GM18858 (cell line): ENCODE measurements at regions not wholly inside any gene's neighbourhood (a gene's known extent, or its start where the extent isn't known, plus 50 kb on each side); places are given as distances from the start of the nearest gene placed in this dataset.
A peak's percentile ranks its signal among the peaks of the same experiment; 100 is the strongest.
"Not testable (repeated sequence)": the region's sequence is repeated elsewhere in the genome, so short reads cannot be mapped to it uniquely, and the experiment has no call there.

Experiments used
- ATAC-seq: cut with Tn5 transposase; IDR thresholded peaks from one replicate; pipeline ENCODE4 v1.9.1; 2021; ENCODE audit not compliant: unreplicated experiment

GRCh38 chr6:130547723-130548122 is 181.9 kb downstream of the TMEM200A start:
- no peak for ATAC-seq

- no peak for ATAC-seq
These were observed 191.8 kb downstream of the TMEM200A start for GRCh38 chr6:130557481-130558112.

- no peak for ATAC-seq
These were observed 192.3 kb downstream of the TMEM200A start for GRCh38 chr6:130558131-130558530.

GRCh38 chr6:130559166-130559565 is 193.3 kb downstream of the TMEM200A start:
- no peak for ATAC-seq

GRCh38 chr6:130560231-130560630 is 194.4 kb downstream of the TMEM200A start:
- ATAC-seq = no peak

- not testable (repeated sequence) for ATAC-seq
These were observed 195.3 kb downstream of the TMEM200A start for GRCh38 chr6:130561159-130561558.

GRCh38 chr6:130565696-130566095 is 199.9 kb downstream of the TMEM200A start:
- ATAC-seq = no peak

GRCh38 chr6:130574146-130574545 is 208.3 kb downstream of the TMEM200A start:
- ATAC-seq = no peak

- no peak for ATAC-seq
These were observed 209.7 kb downstream of the TMEM200A start for GRCh38 chr6:130575557-130575956.

GRCh38 chr6:130575971-130576370 is 210.2 kb downstream of the TMEM200A start:
- peak; percentile 99 for ATAC-seq

- ATAC-seq = no peak
These were observed 211.5 kb downstream of the TMEM200A start for GRCh38 chr6:130577178-130577919.

GRCh38 chr6:130578713-130579112 is 212.9 kb downstream of the TMEM200A start:
- ATAC-seq = no peak

- ATAC-seq = no peak
These were observed 217.5 kb downstream of the TMEM200A start for GRCh38 chr6:130583268-130583667.

GRCh38 chr6:130585587-130585986 is 219.8 kb downstream of the TMEM200A start:
- no peak for ATAC-seq

GRCh38 chr6:130587778-130588520 is 222.1 kb downstream of the TMEM200A start:
- ATAC-seq = no peak

- ATAC-seq = no peak
These were observed 227.4 kb downstream of the TMEM200A start for GRCh38 chr6:130593200-130593599.

- ATAC-seq = no peak
These were observed 228.1 kb downstream of the TMEM200A start for GRCh38 chr6:130593948-130594347.

- ATAC-seq = no peak
These were observed 228.9 kb upstream of the SMLR1 start for GRCh38 chr6:130598021-130598989.

GRCh38 chr6:130600880-130601341 is 226.3 kb upstream of the SMLR1 start:
- ATAC-seq = no peak

- ATAC-seq = no peak
These were observed 224.9 kb upstream of the SMLR1 start for GRCh38 chr6:130602151-130602770.
